CD4-positive, CD25-positive, alpha-beta regulatory T cell (primary cell): ENCODE measurements at regions not wholly inside any gene's neighbourhood (a gene's known extent, or its start where the extent isn't known, plus 50 kb on each side); places are given as distances from the start of the nearest gene placed in this dataset.

ENCODE experiments used
- ATAC-seq, 2 donors: fragments of 150-1000 bp; cut with Tn5 transposase; one replicate each; pipeline ENCODE4 v1.10.0; 2021; ENCODE audit warnings: low read depth in 2 of 2, moderate number of reproducible peaks in 2 of 2, moderate library complexity in 1 of 2
- DNase-seq, 3 donors: peaks; one replicate each; pipeline versions ENCODE4 v3.0.0 to v3.0.0-alpha.2; 2012 to 2022; ENCODE audit warnings: mixed read lengths in 1 of 3
- H3K27ac ChIP-seq: one replicate; pipeline ENCODE4 v1.7.0; 2013; ENCODE audit warnings: mild to moderate bottlenecking, low read length; ENCODE audit not compliant: insufficient read depth, poor library complexity, severe bottlenecking
- H3K27me3 ChIP-seq: one replicate; pipeline ENCODE4 v1.7.0; 2013; ENCODE audit warnings: low read length; ENCODE audit not compliant: control insufficient read depth, insufficient read depth
- H3K36me3 ChIP-seq: one replicate; pipeline ENCODE4 v1.7.0; 2013; ENCODE audit warnings: mild to moderate bottlenecking, low read length, moderate library complexity; ENCODE audit not compliant: control insufficient read depth, insufficient read depth
- H3K4me1 ChIP-seq: 2 replicates; pipeline ENCODE4 v1.7.0; 2013; ENCODE audit warnings: mild to moderate bottlenecking, low read length; ENCODE audit not compliant: insufficient read depth, control insufficient read depth, poor library complexity, severe bottlenecking
- H3K4me3 ChIP-seq: one replicate; pipeline ENCODE4 v1.7.0; 2013; ENCODE audit warnings: low read depth, mild to moderate bottlenecking, low read length, moderate library complexity
- H3K9me3 ChIP-seq, 2 experiments: 1 replicate in 1 of 2; 2 replicates in 1 of 2; pipeline ENCODE4 v1.7.0; 2013; ENCODE audit warnings: low read length in 2 of 2, mild to moderate bottlenecking in 1 of 2, moderate library complexity in 1 of 2; ENCODE audit not compliant: control insufficient read depth in 2 of 2
- H3K27ac Mint-ChIP-seq, 3 donors: one replicate each; pipeline ENCODE4 v1.8.0; 2020 to 2022; ENCODE audit warnings: mild to moderate bottlenecking in 3 of 3, mixed read lengths in 3 of 3, moderate library complexity in 2 of 3
- H3K27me3 Mint-ChIP-seq: one replicate; pipeline ENCODE4 v1.8.0; 2022; ENCODE audit warnings: mild to moderate bottlenecking, mixed read lengths
- H3K36me3 Mint-ChIP-seq: one replicate; pipeline ENCODE4 v1.8.0; 2020; ENCODE audit warnings: mixed read lengths
- H3K4me1 Mint-ChIP-seq, 4 donors: one replicate each; pipeline ENCODE4 v1.8.0; 2020 to 2022; ENCODE audit warnings: mixed read lengths in 4 of 4, mild to moderate bottlenecking in 1 of 4
- H3K4me3 Mint-ChIP-seq, 4 donors: one replicate each; pipeline ENCODE4 v1.8.0; 2020 to 2022; ENCODE audit warnings: mild to moderate bottlenecking in 4 of 4, mixed read lengths in 4 of 4, moderate library complexity in 3 of 4
- H3K9me3 Mint-ChIP-seq, 7 donors: one replicate each; pipeline ENCODE4 v1.8.0; 2020 to 2022; ENCODE audit warnings: mixed read lengths in 7 of 7, mild to moderate bottlenecking in 3 of 7, moderate library complexity in 2 of 7

DNA sequence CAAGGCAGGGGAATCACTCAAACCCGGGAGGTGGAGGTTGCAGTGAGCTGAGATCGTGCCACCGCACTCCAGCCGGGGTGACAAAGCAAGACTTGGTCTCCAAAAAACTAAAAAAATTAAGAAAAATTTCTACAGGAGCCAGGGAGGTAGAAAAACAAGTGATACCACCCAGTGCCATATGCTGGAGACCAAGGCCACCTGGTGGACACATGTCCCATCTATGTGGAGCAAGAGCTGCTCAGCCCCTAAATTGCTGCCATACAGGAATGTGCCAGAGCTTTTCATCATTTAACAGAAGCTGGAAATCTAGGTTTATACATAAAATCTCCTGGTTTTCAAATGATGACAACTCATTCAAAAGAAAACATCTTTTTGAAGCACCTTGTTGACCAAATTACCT lies 61.4 kb upstream of the ELK3 start:
- H3K4me3 ChIP-seq, result no peak overlapping the region
- no peak overlapping the region for H3K27ac ChIP-seq
- H3K4me3 Mint-ChIP-seq, result no peak overlapping the region
- H3K27ac Mint-ChIP-seq, result no peak overlapping the region
- H3K27me3 ChIP-seq, result no peaks in the 10 kb centered on the region
- peaks cover 16% of the 10 kb centered on the region for H3K27me3 Mint-ChIP-seq
- H3K4me1 ChIP-seq, result no peaks in the 10 kb centered on the region
- H3K9me3 ChIP-seq, result no peaks in the 10 kb centered on the region
- peak; percentile 12 to 69 (median 40) for DNase-seq
- peak in 1 of 2 donors; percentile 40 for ATAC-seq
- peaks cover 0 to 11% (median 5%) of the 10 kb centered on the region in 4 donors for H3K4me1 Mint-ChIP-seq
- peaks cover 0 to 1% (median 0%) of the 10 kb centered on the region in 7 donors for H3K9me3 Mint-ChIP-seq
- no peaks in the 10 kb centered on the region for H3K36me3 ChIP-seq
- no peaks in the 10 kb centered on the region for H3K36me3 Mint-ChIP-seq

- H3K27ac Mint-ChIP-seq, result peak overlapping the region; percentile 2 to 44 (median 10)
- DNase-seq (peak in 1 of 3 donors; percentile 26), ATAC-seq (no peak)
- no peak overlapping the region for H3K4me3 ChIP-seq
- no peaks in the 10 kb centered on the region for H3K27me3 ChIP-seq
- no peaks in the 10 kb centered on the region for H3K9me3 ChIP-seq
- peaks cover 0 to 1% (median 0%) of the 10 kb centered on the region in 7 donors for H3K9me3 Mint-ChIP-seq
- H3K4me1 ChIP-seq, result no peaks in the 10 kb centered on the region
- no peaks in the 10 kb centered on the region for H3K36me3 ChIP-seq
- no peak overlapping the region for H3K27ac ChIP-seq
- peaks cover 0 to 11% (median 5%) of the 10 kb centered on the region in 4 donors for H3K4me1 Mint-ChIP-seq
- H3K36me3 Mint-ChIP-seq, result no peaks in the 10 kb centered on the region
- no peak overlapping the region for H3K4me3 Mint-ChIP-seq
- H3K27me3 Mint-ChIP-seq, result peaks cover 10% of the 10 kb centered on the region
These were observed 60.0 kb upstream of the ELK3 start for GRCh38 chr12:96134200-96134599.

GRCh38 chr12:96136161-96136560 lies 58.0 kb upstream of the ELK3 start:
- Mint-ChIP-seq H3K9me3 (peaks cover 0 to 1% (median 0%) of the 10 kb centered on the region in 7 donors), H3K27ac (no peak overlapping the region), H3K4me1 (peaks cover 0 to 11% (median 5%) of the 10 kb centered on the region in 4 donors), H3K4me3 (no peak overlapping the region), H3K27me3 (peaks cover 5% of the 10 kb centered on the region), H3K36me3 (no peaks in the 10 kb centered on the region)
- no peak for ATAC-seq
- Histone ChIP-seq H3K27me3 (no peaks in the 10 kb centered on the region), H3K9me3 (no peaks in the 10 kb centered on the region), H3K27ac (no peak overlapping the region), H3K4me3 (no peak overlapping the region), H3K4me1 (no peaks in the 10 kb centered on the region), H3K36me3 (no peaks in the 10 kb centered on the region)
- DNase-seq, result no peak

- Histone ChIP-seq H3K36me3 (no peaks in the 10 kb centered on the region), H3K4me1 (no peaks in the 10 kb centered on the region), H3K27ac (no peak overlapping the region), H3K9me3 (no peaks in the 10 kb centered on the region), H3K27me3 (no peaks in the 10 kb centered on the region), H3K4me3 (no peak overlapping the region)
- Mint-ChIP-seq H3K27me3 (no peaks in the 10 kb centered on the region), H3K4me3 (no peak overlapping the region), H3K27ac (peak overlapping the region in 2 of 3 donors; percentile 1 to 25), H3K9me3 (peaks cover 0 to 1% (median 0%) of the 10 kb centered on the region in 7 donors), H3K4me1 (peaks cover 0 to 10% (median 5%) of the 10 kb centered on the region in 4 donors), H3K36me3 (no peaks in the 10 kb centered on the region)
- no peak for ATAC-seq
- DNase-seq, result no peak
These were observed 57.3 kb upstream of the ELK3 start for GRCh38 chr12:96136725-96137378.

GRCh38 chr12:96140174-96140573 lies 54.0 kb upstream of the ELK3 start:
- Mint-ChIP-seq H3K4me1 (peaks cover 7 to 25% (median 17%) of the 10 kb centered on the region in 4 donors), H3K27ac (no peak overlapping the region), H3K27me3 (peaks cover 4% of the 10 kb centered on the region), H3K36me3 (no peaks in the 10 kb centered on the region), H3K4me3 (no peak overlapping the region), H3K9me3 (peaks cover 0 to 1% (median 0%) of the 10 kb centered on the region in 7 donors)
- H3K36me3 ChIP-seq, result no peaks in the 10 kb centered on the region
- H3K27ac ChIP-seq, result no peak overlapping the region
- no peak for DNase-seq
- no peak for ATAC-seq
- no peaks in the 10 kb centered on the region for H3K27me3 ChIP-seq
- no peak overlapping the region for H3K4me3 ChIP-seq
- H3K4me1 ChIP-seq, result no peaks in the 10 kb centered on the region
- no peaks in the 10 kb centered on the region for H3K9me3 ChIP-seq

- Histone ChIP-seq H3K4me1 (no peaks in the 10 kb centered on the region), H3K27ac (no peak overlapping the region), H3K36me3 (no peaks in the 10 kb centered on the region), H3K9me3 (no peaks in the 10 kb centered on the region), H3K4me3 (no peak overlapping the region), H3K27me3 (no peaks in the 10 kb centered on the region)
- H3K36me3 Mint-ChIP-seq, result no peaks in the 10 kb centered on the region
- no peak for DNase-seq
- H3K4me1 Mint-ChIP-seq, result peaks cover 7 to 25% (median 17%) of the 10 kb centered on the region in 4 donors
- peaks cover 0 to 1% (median 0%) of the 10 kb centered on the region in 7 donors for H3K9me3 Mint-ChIP-seq
- H3K4me3 Mint-ChIP-seq, result no peak overlapping the region
- no peak for ATAC-seq
- peak overlapping the region in 1 of 3 donors; percentile 10 for H3K27ac Mint-ChIP-seq
- peaks cover 4% of the 10 kb centered on the region for H3K27me3 Mint-ChIP-seq
These were observed 52.8 kb upstream of the ELK3 start for GRCh38 chr12:96141216-96141912.

DNA sequence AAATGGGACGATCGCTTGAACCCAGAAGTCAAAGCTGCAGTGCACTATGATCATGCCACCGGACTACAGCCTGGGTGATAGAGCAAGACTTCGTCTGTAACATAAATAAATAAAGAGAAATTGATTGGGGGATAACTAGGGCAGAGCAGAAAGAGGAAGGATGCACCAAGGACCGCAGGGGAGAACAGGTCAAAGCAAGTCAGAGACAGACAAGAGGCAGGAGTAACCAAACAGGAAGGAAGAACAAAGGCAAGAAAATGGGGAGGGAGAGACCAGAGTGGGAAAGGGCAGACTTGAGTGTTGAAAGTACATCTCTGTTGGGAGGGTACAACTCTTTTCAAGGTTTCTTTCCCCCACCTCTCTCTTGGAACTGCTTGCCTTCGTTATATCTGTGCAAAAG lies 50.8 kb upstream of the ELK3 start:
- Histone ChIP-seq H3K27ac (no peak overlapping the region), H3K9me3 (no peaks in the 10 kb centered on the region), H3K27me3 (no peaks in the 10 kb centered on the region), H3K36me3 (no peaks in the 10 kb centered on the region), H3K4me1 (no peaks in the 10 kb centered on the region), H3K4me3 (peak overlapping the region; percentile 11)
- peaks cover 4% of the 10 kb centered on the region for H3K27me3 Mint-ChIP-seq
- H3K27ac Mint-ChIP-seq, result peak overlapping the region in 1 of 3 donors; percentile 68
- peak in 1 of 3 donors; percentile 39 for DNase-seq
- ATAC-seq, result peak in 1 of 2 donors; percentile 37
- H3K36me3 Mint-ChIP-seq, result no peaks in the 10 kb centered on the region
- H3K4me1 Mint-ChIP-seq, result peaks cover 7 to 25% (median 14%) of the 10 kb centered on the region in 4 donors
- H3K9me3 Mint-ChIP-seq, result peaks cover 0 to 1% (median 0%) of the 10 kb centered on the region in 7 donors
- peak overlapping the region in 1 of 4 donors; percentile 42 for H3K4me3 Mint-ChIP-seq
